SK-N-MC (cell line): ENCODE measurements at regions not wholly inside any gene's neighbourhood (a gene's known extent, or its start where the extent isn't known, plus 50 kb on each side); places are given as distances from the start of the nearest gene placed in this dataset.

Experiments
- EZH2 ChIP-seq: fragments of 200-600 bp; sonication (generic); IDR thresholded peaks from one replicate; pipeline ENCODE4 v1.6.1; 2017; ENCODE audit warnings: antibody characterized with exemption
- POLR2AphosphoS5 ChIP-seq: IDR thresholded peaks from 2 replicates; pipeline ENCODE4 v1.6.1; 2012; ENCODE audit warnings: mild to moderate bottlenecking, low read depth, low read length, borderline replicate concordance

- TF ChIP-seq POLR2AphosphoS5 (no peak), EZH2 (no peak)
Measured at GRCh38 chr4:143085659-143086058, 99.1 kb upstream of the USP38 start.
